ENCODE measurements at regions not wholly inside any gene's neighbourhood (a gene's known extent, or its start where the extent isn't known, plus 50 kb on each side); places are given as distances from the start of the nearest gene placed in this dataset.

GRCh38 chr13:50679321-50679720 is 164.2 kb downstream of the DLEU7 start:
- no peak overlapping the region for H3K9ac ChIP-seq (ENCODE audit: low read depth, low read length)
- no peaks in the 10 kb centered on the region for H4K20me1 ChIP-seq (ENCODE audit: insufficient read depth, low read length)
- no peaks in the 10 kb centered on the region for H3K27me3 ChIP-seq (ENCODE audit: insufficient read depth, low read length, poor library complexity)
- H3K36me3 ChIP-seq (ENCODE audit: insufficient read depth, low read length), result no peaks in the 10 kb centered on the region
- H3K4me2 ChIP-seq (ENCODE audit: insufficient read depth, low read length), result no peak overlapping the region
- H3K27ac ChIP-seq (ENCODE audit: low read length), result no peak overlapping the region
- ATAC-seq (ENCODE audit: insufficient read depth, low read depth), result no peak
- no peaks in the 10 kb centered on the region for H3K9me3 ChIP-seq (ENCODE audit: insufficient read depth, low read length, severe bottlenecking)
- H3K4me1 ChIP-seq (ENCODE audit: insufficient read depth, low read length), result peaks cover 31% of the 10 kb centered on the region
- TF ChIP-seq, protein P1, sequence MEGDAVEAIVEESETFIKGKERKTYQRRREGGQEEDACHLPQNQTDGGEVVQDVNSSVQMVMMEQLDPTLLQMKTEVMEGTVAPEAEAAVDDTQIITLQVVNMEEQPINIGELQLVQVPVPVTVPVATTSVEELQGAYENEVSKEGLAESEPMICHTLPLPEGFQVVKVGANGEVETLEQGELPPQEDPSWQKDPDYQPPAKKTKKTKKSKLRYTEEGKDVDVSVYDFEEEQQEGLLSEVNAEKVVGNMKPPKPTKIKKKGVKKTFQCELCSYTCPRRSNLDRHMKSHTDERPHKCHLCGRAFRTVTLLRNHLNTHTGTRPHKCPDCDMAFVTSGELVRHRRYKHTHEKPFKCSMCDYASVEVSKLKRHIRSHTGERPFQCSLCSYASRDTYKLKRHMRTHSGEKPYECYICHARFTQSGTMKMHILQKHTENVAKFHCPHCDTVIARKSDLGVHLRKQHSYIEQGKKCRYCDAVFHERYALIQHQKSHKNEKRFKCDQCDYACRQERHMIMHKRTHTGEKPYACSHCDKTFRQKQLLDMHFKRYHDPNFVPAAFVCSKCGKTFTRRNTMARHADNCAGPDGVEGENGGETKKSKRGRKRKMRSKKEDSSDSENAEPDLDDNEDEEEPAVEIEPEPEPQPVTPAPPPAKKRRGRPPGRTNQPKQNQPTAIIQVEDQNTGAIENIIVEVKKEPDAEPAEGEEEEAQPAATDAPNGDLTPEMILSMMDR (IDR thresholded peaks at IDR 0.05; ENCODE audit: borderline replicate concordance, extremely low read depth, low read length, poor library complexity, severe bottlenecking), result no peak
- no peak for TF ChIP-seq EZH2 (IDR thresholded peaks at IDR 0.05; ENCODE audit: borderline replicate concordance, low read depth, low read length, severe bottlenecking)
- no peak overlapping the region for H3K4me3 ChIP-seq (ENCODE audit: low read depth in 1 of 2, low read length in 2 of 2)
- DNase-seq, result no peak
- no peaks in the 10 kb centered on the region for H3K79me2 ChIP-seq (ENCODE audit: insufficient read depth, low read length)
- H2AFZ ChIP-seq (ENCODE audit: low read depth, low read length), result no peak overlapping the region

DNA sequence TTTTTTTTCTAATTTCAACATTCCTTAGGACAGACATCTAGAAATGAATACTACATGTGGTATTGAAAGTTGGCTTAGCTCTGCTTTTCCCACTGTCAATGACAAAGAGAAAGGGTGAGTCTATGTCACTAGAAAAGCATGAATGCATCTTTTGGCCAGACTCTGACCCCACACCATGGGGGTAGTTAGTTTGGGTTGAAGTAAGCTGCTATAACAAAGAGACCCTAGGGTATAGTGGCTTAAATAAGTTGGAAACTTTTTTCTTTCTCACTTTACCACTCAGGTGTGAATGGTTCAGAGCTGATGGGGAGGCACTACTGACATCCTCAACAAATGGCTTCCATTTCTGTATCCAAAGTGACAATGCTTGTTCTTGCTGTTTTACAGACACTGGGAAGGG is 161.5 kb downstream of the DLEU7 start:
- Histone ChIP-seq H3K9me3 (ENCODE audit: insufficient read depth, low read length, severe bottlenecking) (no peaks in the 10 kb centered on the region), H3K27ac (ENCODE audit: low read length) (0 out of 2 replicates have a peak overlapping the region, but pooled peaks have one; percentile 2)
- no peak for DNase-seq

GRCh38 chr13:50682966-50683365 is 160.5 kb downstream of the DLEU7 start:
- no peaks in the 10 kb centered on the region for H3K79me2 ChIP-seq (ENCODE audit: insufficient read depth, low read length)
- no peak overlapping the region for H3K4me2 ChIP-seq (ENCODE audit: insufficient read depth, low read length)
- no peaks in the 10 kb centered on the region for H3K27me3 ChIP-seq (ENCODE audit: insufficient read depth, low read length, poor library complexity)
- H3K27ac ChIP-seq (ENCODE audit: low read length), result no peak overlapping the region
- peaks cover 51% of the 10 kb centered on the region for H3K4me1 ChIP-seq (ENCODE audit: insufficient read depth, low read length)
- H2AFZ ChIP-seq (ENCODE audit: low read depth, low read length), result no peak overlapping the region
- no peaks in the 10 kb centered on the region for H4K20me1 ChIP-seq (ENCODE audit: insufficient read depth, low read length)
- H3K9ac ChIP-seq (ENCODE audit: low read depth, low read length), result no peak overlapping the region
- H3K9me3 ChIP-seq (ENCODE audit: insufficient read depth, low read length, severe bottlenecking), result no peaks in the 10 kb centered on the region
- no peaks in the 10 kb centered on the region for H3K36me3 ChIP-seq (ENCODE audit: insufficient read depth, low read length)
- DNase-seq (no peak), ATAC-seq (ENCODE audit: insufficient read depth, low read depth) (no peak)
- H3K4me3 ChIP-seq (ENCODE audit: low read depth in 1 of 2, low read length in 2 of 2), result no peak overlapping the region
- no peak for TF ChIP-seq EZH2 (IDR thresholded peaks at IDR 0.05; ENCODE audit: borderline replicate concordance, low read depth, low read length, severe bottlenecking)
- TF ChIP-seq, protein P1 (IDR thresholded peaks at IDR 0.05; ENCODE audit: borderline replicate concordance, extremely low read depth, low read length, poor library complexity, severe bottlenecking), result no peak

More for the DNA sequence above, 161.5 kb downstream of the DLEU7 start:
- Histone ChIP-seq H3K36me3 (ENCODE audit: insufficient read depth, low read length) (no peaks in the 10 kb centered on the region), H3K27me3 (ENCODE audit: insufficient read depth, low read length, poor library complexity) (no peaks in the 10 kb centered on the region), H3K4me3 (ENCODE audit: low read depth in 1 of 2, low read length in 2 of 2) (no peak overlapping the region), H3K9ac (ENCODE audit: low read depth, low read length) (no peak overlapping the region), H3K79me2 (ENCODE audit: insufficient read depth, low read length) (no peaks in the 10 kb centered on the region), H3K4me2 (ENCODE audit: insufficient read depth, low read length) (no peak overlapping the region), H4K20me1 (ENCODE audit: insufficient read depth, low read length) (no peaks in the 10 kb centered on the region), H3K4me1 (ENCODE audit: insufficient read depth, low read length) (peaks cover 44% of the 10 kb centered on the region), H2AFZ (ENCODE audit: low read depth, low read length) (no peak overlapping the region)
- ATAC-seq (ENCODE audit: insufficient read depth, low read depth), result no peak
- TF ChIP-seq, protein P1 (IDR thresholded peaks at IDR 0.05; ENCODE audit: borderline replicate concordance, extremely low read depth, low read length, poor library complexity, severe bottlenecking), result no peak
- no peak for TF ChIP-seq EZH2 (IDR thresholded peaks at IDR 0.05; ENCODE audit: borderline replicate concordance, low read depth, low read length, severe bottlenecking)

DNA sequence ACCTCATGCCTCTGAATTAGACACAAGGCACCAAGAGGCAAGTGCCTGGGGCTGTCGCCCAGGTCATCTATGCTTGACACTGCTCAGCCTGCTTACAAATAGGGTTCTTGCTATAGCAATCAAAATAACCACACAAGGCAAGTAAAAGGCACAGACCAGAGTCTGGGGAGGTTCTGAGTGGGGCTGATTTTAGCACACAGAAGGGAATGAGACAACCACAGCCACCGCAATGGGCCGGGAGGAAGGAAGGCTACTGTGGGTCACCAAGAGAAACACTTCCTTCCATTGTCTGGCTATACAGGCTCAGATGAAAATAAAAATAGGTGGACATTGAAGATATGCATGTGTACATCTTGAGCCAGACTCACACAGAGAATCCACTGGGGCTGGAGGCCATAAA is 159.1 kb downstream of the DLEU7 start:
- Histone ChIP-seq H3K27ac (ENCODE audit: low read length) (peak overlapping the region; percentile 83), H3K27me3 (ENCODE audit: insufficient read depth, low read length, poor library complexity) (no peaks in the 10 kb centered on the region), H3K9ac (ENCODE audit: low read depth, low read length) (no peak overlapping the region), H3K79me2 (ENCODE audit: insufficient read depth, low read length) (no peaks in the 10 kb centered on the region), H3K36me3 (ENCODE audit: insufficient read depth, low read length) (no peaks in the 10 kb centered on the region), H4K20me1 (ENCODE audit: insufficient read depth, low read length) (no peaks in the 10 kb centered on the region), H2AFZ (ENCODE audit: low read depth, low read length) (no peak overlapping the region), H3K4me3 (ENCODE audit: low read depth in 1 of 2, low read length in 2 of 2) (no peak overlapping the region), H3K9me3 (ENCODE audit: insufficient read depth, low read length, severe bottlenecking) (no peaks in the 10 kb centered on the region), H3K4me2 (ENCODE audit: insufficient read depth, low read length) (no peak overlapping the region), H3K4me1 (ENCODE audit: insufficient read depth, low read length) (peaks cover 60% of the 10 kb centered on the region)
- DNase-seq, result no peak
- no peak for ATAC-seq (ENCODE audit: insufficient read depth, low read depth)
- TF ChIP-seq, protein P1 (IDR thresholded peaks at IDR 0.05; ENCODE audit: borderline replicate concordance, extremely low read depth, low read length, poor library complexity, severe bottlenecking), result no peak
- no peak for TF ChIP-seq EZH2 (IDR thresholded peaks at IDR 0.05; ENCODE audit: borderline replicate concordance, low read depth, low read length, severe bottlenecking)
